Inflammatory macrophage treated with lipopolysaccharide for 4 hours (primary cell): ENCODE measurements at regions not wholly inside any gene's neighbourhood (a gene's known extent, or its start where the extent isn't known, plus 50 kb on each side); places are given as distances from the start of the nearest gene placed in this dataset.
"Not testable (repeated sequence)": the region's sequence is repeated elsewhere in the genome, so short reads cannot be mapped to it uniquely, and the experiment has no call there.

Source experiments
- DNase-seq: peaks from one replicate; pipeline ENCODE4 v3.0.0-alpha.2; 2020

DNA sequence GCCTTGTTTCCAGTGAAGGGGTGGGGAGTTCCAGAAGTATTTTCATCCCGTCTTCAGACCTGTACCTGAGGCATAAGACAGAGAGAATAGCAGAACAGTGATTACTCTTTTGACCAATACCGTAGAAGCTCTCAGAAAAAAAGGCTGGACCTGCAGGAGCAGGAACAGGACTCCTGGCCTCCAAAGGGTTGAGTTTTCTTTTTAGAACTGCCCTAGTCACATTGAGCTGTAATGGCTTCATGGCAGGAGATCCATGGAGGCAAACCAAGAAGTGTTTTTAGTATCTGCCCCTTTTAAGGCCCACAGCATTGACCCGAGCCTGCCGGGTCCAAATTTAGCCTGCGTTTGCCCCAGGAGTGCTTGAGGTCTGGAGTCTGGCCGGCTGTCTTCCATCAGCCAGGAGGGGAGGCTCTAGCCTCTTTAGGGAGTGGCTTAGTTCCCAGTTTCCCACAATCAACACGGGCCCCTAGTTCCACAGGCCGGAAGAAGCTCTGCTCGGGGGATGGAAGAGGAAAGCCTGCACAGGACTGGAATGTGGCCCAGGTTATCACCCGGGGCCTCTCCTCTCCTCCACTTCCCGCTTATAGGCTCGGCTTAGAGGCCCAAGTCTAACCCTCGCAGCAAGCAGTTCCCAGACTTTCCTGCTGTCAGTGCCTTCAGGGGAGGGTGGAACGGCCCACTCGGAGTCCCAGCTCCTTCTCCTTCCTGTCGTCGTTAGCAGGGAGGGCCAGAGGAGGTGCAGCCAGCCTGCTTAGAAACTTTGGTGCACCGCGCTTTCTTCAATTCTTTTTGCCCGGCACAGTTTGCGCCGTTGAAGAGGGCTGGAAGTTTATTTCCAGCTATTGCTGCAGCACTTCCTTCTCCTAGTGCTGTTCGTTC, 80.7 kb downstream of the C9orf152 start:
- no peak for DNase-seq

DNA sequence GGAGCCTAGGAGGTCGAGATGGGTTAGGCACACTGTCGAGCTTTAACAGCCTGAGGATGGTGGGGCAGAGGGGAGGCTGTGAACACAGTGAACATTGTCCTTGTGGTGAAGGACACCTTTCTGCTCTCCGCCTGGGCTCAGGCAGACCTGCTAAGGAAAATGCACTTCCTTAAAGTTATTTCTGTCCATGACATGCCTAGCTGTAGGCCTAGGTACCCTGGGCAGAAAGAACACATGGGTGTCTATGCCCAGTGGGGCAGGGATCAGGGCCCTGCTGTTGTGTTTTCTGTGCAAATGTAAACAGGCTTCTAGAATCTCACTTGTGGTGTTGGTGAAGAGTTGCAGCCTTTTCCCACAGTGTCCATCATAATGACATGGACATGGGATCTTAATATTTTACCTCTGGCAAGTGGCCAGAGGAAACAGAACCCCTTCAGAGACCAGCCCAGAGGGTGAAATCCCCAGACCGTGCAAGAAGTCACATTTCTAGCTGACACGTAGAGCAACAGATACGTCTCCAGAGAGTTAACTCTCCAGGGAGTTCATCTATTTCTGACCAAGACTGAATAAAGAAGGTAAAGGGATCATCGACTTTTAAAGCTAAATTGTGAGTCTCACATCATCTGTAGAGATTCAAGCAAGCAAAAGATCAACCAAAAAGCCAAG, 79.2 kb downstream of the C9orf152 start:
- no peak for DNase-seq

DNA sequence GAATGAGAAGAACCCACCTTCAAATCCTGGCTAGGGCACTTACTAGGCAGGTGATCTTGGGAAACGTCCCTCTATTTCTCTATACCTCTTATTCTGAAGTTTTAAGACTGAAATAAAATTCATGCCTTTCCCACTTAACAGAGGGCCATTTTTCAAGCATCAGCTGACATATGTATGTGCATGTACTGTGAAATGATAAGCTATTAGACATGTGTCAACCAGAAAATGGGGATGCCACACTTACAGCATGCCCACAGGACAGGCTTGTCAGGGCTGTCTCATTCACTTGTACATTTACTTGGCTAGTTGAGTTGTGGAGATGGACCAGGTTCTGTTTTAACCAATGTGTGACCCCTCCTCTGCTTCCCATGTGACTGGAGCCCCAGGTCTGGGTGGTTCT, 78.5 kb downstream of the C9orf152 start:
- DNase-seq = no peak

DNA sequence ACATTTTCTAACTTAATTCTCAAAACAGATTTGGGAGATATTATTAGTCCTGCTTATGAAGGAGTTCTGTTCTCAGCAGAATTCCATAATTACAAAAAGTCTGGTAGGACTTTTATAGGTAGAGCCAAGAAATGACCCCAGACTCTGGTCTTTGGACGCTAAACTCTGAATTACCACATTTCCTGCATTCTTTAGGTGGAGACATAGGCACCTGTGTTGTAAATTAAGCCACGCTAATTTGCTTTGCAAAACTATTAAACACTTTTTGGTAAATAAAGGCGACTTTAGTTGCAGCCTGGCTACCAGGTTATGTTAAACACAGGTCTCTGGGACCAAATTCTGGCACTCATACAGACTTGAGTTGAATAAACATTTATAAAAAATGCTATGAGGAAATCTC, 77.7 kb downstream of the C9orf152 start:
- DNase-seq = no peak

DNA sequence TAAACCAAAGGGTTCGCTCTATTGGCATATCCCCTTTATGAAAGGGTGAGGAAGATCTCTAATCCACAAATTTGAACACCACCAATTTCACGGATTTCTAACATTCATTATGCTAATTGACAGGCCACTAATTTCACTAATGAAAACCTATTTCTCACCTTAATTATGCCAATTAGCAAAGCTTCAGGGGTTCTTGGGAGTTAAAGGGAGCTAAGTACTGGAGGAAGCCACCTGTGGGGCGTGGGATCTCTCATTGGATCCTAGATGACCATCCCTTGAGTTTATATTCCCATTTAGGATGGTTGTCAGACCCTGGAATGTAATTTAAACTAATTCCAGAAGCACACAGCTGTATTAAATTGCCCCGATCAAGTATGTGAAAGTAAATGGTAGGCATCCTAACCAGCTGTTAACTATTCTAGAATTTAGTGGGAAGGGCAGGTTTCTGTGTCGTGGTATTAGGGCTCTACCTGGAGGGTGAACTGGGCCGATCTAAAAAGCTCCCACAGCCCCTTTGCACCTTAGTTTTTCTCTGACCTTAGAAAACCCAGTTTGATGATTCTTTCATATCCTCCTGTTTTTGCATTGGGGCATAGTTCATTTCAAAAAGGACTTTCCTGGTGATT, 77.1 kb downstream of the C9orf152 start:
- no peak for DNase-seq

DNA sequence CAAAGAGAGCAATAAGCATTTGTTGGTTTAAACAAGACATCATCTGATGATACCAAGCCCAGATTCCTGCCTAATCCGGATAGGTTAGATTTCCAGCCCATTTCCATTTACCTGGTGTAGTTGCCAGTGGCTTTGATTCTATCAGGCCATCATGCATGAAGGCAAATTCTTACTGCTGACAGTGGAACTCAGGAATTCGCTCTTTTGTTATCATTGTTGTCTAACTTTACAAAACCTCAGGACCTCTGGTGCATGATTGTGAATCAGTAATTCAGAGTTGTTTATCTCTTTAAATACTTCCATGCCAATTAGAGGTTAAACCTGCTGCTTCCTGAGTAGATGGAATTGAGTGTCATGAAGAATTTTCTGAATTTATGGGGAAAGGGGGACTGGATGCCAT, 76.5 kb downstream of the C9orf152 start:
- no peak for DNase-seq

DNA sequence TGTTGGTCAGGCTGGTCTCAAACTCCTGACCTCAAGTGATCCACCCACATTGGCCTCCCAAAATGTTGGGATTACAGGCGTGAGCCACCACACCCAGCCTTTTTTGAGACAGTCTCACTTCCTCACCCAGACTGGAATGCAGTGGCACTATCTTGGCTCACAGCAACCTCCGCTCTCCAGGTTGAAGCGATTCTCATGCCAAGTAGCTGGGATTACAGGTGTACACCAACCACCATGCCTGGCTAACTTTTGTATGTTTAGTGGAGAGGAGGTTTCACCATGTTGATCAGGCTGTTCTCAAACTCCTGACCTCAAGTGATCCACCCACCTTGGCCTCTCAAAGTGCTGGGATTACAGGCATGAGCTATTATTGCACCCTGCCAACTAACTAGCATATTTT, 75.4 kb downstream of the C9orf152 start:
- not testable (repeated sequence) for DNase-seq

DNA sequence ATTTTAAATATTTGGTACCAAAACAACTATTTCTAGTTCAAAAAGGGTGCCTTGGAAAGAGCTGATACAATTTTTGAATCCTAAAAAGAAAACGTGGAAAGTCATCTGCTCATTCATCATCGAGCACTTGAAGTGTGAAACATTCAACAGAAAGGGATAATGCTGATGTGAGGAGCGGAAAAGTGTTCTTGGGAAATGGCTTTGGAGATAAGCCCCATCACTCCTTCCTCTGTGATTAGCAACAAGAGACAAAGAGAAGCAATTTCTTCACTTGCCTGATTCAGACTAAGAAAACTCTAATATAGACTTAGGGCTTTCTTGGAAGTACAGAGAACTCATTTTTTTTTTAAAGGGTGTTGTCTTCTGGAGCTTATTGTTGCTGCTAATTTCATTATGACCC, 74.9 kb downstream of the C9orf152 start:
- no peak for DNase-seq

DNA sequence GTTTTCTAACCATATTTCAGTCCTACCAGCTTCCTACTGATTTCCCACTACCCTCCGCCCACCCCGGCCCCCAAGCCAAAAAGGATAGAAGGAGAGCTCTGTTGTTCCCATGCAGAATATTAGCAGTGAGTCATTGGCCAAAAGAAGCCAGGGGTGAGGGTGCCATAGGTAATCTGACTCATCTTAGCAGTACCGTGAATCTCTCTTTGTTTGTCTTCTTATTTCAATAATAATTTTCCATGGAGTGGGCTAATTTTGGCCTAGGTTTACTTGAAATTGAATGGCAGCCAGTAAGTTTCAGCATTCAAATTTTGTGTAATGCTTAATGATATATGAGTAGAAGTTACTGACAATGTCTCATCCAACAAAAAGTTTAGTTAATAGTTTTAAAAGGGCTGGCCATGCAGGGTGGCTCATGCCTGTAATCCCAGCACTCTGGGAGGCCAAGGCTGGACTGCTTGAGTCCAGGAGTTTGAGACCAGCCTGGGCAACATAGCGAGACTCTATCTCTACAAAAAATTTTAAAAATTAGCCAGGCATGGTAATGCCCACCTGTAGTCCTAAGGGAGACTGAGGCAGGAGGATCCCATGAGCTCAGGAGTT, 74.2 kb downstream of the C9orf152 start:
- DNase-seq = no peak

DNA sequence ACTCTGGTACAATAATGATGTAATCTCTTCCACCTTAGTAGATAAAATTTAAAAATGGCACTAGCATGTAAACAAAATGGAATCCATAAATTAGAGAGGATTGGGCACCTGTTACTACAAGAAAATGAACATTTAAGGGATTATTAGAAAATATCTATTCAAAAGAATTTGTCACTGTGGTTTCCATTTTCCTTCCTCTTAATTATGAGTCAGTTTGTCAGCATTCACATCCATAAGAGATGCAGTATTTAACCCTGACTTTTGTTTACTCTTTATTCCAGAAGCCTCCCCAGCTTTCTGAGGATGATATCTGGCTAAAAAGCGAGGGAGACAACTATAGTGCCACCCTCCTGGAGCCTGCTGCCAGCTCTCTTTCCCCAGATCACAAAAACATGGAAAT, 72.1 kb downstream of the C9orf152 start:
- DNase-seq = no peak

DNA sequence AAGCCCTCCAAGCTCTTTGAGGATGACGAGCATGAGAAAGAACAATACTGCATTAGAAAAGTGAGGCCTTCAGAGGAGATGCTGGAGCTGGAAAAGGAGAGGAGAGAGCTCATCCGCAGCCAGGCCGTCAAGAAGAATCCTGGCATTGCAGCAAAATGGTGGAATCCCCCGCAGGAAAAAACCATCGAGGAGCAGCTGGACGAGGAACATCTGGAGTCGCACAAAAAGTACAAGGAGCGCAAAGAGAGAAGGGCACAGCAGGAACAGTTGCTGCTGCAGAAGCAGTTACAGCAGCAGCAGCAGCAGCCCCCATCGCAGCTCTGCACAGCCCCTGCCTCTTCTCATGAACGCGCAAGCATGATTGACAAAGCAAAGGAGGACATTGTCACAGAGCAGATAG, 71.2 kb downstream of the C9orf152 start:
- DNase-seq = no peak

DNA sequence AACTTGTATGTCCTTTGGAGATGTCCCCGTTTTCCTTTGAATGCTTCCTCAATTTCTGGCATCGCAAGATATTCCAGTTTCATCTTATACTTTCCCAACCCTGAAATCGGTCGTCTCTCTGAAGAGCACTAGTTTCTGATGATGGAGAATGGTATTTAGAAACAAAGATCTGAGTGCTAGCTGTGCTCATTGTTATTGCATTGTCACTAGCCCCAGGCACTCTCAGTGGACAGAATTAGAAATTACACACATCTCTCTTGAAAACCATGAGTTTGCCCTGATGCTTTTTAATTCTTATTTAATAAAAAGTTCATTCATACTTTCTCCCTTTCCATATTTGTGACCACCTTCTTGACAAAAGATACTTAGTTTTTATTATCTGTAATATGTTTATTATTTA, 67.7 kb downstream of the C9orf152 start:
- no peak for DNase-seq

DNA sequence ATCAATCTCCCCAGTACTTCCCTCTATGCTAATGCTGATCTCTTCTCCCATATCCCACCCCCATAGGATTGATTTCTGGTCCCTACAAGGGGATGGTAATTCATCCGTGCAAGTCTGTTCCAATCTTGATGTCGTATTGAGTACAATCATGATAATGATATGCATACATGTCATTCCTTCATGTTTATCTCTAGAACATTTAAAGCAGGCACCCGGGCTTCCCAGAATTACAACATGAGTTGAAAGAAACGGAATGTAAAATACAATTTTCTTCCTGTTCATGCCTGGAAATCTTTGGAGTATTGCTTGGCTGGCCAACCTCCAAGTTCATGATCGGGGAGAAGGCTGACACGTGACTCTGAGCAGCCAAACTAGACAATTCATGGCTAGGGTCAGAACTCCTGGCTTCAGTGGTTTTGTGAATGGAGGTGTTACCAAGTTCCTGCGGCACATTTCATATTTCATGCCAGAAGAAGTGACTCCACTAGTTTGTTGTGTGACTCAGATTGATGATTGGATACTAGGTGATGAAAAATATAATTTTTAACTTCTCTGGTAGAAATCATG, 66.6 kb downstream of the C9orf152 start:
- DNase-seq = no peak

DNA sequence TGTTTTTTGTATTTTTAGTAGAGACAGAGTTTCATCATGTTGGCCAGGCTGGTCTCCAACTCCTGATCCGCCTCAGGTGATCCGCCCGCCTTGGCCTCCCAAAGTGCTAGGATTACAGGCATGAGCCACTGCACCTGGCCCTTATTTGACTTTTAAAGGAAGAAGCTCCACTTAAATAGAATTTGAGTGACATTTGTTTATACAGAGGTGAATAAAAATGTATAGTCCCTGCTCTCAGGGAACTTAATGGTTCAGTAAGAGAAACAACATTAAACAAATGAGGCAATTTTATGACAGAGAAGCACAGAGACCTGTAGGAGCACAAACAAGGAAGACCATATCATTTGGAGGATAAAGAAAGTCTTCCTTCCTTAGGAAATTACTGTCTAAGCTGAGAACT, 65.7 kb downstream of the C9orf152 start:
- no peak for DNase-seq

DNA sequence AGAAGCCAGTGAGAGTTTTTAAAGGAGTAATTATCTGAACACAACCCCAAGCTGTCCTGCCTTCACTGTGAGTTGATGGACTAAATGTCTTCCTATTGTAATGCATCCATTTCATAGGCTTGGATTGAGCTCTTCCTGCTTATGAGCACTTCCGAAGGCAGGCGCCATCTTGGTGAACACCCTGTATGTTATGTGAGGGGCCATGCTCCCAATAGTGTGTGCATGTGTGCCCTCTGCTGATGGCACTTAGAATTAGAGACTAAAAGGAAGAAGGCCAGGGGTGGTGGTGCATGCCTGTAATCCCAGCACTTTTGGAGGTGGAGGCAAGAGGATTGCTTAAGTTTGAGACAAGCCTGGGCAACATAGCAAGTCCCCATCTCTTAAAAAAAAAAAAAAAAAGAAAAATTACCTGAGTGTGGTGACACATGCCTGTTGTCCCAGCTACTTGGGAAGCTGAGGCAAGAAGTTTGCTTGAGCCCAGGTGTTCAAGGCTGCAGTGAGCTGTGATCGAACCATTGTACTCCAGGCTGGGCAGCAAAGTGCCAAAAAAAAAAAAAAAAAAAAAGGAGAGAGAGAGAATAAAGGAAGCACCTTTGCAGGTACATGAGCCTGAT, 65.0 kb downstream of the C9orf152 start:
- no peak for DNase-seq

DNA sequence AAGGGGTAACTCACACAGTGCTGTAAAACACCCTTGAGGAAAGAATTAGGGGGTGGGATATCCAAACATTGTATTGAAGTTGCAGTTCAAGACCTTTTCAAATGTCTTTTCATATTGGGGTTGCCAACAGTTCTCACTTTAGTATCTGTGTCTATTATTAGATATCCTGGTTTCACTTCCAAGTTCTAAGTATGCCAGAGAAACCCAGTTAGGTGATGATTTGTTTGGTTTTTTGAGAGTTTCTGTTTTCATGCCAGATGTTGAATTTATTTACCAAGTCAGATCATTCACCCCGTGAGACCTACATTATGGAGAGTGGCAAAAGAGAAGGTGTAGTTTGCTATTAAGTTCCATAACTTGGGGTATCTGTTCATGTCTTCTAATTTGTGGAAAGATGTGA, 64.5 kb downstream of the C9orf152 start:
- DNase-seq = peak; percentile 41

DNA sequence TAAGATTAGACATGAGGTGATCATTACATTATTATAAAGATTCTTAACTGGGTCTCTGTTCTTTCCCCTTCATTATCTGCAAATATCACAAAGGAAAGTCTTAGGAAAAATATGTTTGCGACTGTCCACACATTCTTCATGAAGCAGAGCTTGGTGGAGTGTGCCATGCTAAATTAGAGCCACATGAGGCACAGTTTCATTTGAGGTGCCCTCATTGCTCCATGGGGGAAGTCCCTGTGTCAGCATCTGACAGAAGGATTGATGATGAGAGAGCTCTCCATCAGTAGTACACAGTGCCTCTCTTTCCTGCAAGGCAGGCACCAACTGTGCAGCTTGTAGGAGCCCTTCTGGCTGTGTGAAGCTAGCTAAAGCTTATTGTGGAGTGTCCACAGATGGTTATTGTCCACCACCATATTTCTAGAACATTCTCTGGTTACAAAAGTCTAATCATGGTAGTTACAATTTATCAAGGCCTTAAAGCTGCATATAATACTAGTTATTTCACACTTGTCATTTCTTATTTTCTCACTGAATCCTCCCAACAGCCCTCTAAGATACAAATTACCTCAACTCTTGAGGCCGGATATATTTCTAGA, 63.9 kb downstream of the C9orf152 start:
- DNase-seq = peak; percentile 57

DNA sequence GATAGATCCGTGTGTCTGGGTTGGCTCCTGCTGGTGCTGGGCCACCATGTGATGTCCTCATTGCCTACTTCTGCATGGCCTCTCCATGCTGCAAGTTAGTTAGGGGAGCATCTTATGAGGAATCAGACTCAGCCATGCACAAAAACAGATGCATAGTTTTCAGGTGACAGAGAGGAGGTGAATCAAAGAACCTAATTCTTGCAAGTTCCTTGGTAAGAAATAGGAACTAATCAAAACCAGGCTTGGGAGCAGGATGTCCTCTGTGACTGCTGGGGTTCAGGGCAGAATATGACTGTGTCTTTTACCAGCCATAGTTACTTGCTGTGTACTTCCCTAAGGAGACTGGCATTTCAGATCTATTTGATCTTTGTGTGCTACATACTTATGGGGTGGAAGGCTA, 61.6 kb downstream of the C9orf152 start:
- no peak for DNase-seq

DNA sequence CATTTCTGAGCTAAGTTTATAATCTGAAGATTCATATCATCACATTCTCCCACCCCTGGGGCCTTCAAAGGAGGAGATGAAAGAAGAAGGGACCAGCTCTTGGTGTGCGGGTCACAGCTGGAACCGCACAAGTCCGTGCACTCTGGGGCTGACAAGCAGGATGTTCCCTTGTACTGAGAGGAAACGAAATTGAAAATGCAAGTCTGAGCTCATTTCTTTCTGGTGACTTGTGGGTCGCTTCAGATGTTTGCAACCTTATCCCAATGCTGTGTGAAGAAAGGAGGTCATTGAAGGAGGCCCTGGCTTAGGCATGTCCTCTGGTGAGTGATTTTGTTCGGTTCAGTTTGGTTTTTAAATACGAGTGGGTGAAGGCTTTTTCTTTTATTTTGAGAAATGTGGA, 59.6 kb downstream of the C9orf152 start:
- DNase-seq = peak; percentile 90

DNA sequence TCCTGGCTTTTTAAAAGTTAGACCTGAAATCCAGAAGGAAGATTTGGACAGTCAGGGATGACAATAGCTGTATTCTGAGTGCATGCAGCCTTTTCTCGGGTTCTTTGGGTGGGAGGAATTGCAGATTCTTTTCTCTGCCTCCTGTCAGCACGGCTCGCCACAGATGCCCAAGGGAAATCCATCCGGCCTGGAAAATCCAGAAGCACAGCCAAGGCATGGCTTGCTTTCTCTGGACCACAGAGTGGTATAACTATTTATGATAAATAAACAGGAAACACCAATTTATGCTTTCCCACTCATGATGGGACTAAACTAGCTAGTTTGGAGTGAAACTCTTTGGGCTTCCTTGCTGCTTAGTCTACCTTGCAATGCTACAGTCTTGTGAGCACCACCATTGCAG, 59.1 kb downstream of the C9orf152 start:
- no peak for DNase-seq
